HepG2 (cell line): ENCODE measurements at regions not wholly inside any gene's neighbourhood (a gene's known extent, or its start where the extent isn't known, plus 50 kb on each side); places are given as distances from the start of the nearest gene placed in this dataset.

Experiments
- ATAC-seq: fragments of 200-7000 bp; cut with Tn5 transposase; 3 replicates; pipeline ENCODE4 v1.9.1; 2020; ENCODE audit warnings: mild to moderate bottlenecking, moderate library complexity
- BruUV-seq: library from RNA; stranded (reverse); fragments of 400-500 nt; replicated peaks from 2 replicates; lab custom pipeline; 2021; lab: Mats Ljungman, UMichigan
- CTCF ChIA-PET: fragments of 300-600 bp; formaldehyde crosslinking; extraction: SDS; loops from one replicate; lab custom pipeline; 2021; ENCODE audit warnings: low total read pairs, inconsistent platforms, low intra/inter-chr PET ratio; lab: Yijun Ruan, JAX
- POLR2A ChIA-PET: fragments of 350-600 bp; sonication (Branson Sonifier 250); formaldehyde crosslinking; loops from one replicate; lab custom pipeline; 2020; ENCODE audit warnings: antibody characterized with exemption, inconsistent platforms; lab: Yijun Ruan, JAX
- DNase-seq: peaks from one replicate; pipeline ENCODE4 v3.0.0-alpha.2; 2015; ENCODE audit warnings: low spot score
- FAIRE-seq: peaks from 3 replicates; lab custom pipeline; 2011; peaks lifted over from hg19 to GRCh38; lab: Jason Lieb, UNC
- H2AFZ ChIP-seq: one replicate; pipeline ENCODE4 v1.6.1; 2011; ENCODE audit warnings: low read length, inconsistent platforms
- H3K27ac ChIP-seq: fragments of 300-600 bp; 3 replicates; pipeline ENCODE4 v1.8.0; 2011; ENCODE audit warnings: mixed run types, mild to moderate bottlenecking, mixed read lengths, low read length, inconsistent platforms; ENCODE audit not compliant: insufficient read depth; ENCODE audit errors: extremely low read length
- H3K27me3 ChIP-seq, 2 experiments: fragments of 200-600 bp in 1 of 2; 2 replicates in 1 of 2; 3 replicates in 1 of 2; pipeline versions ENCODE4 v1.6.0 to v1.8.0; 2011; ENCODE audit warnings: low read length in 2 of 2, mild to moderate bottlenecking in 2 of 2, moderate library complexity in 2 of 2, inconsistent platforms in 1 of 2; ENCODE audit not compliant: insufficient read depth in 2 of 2, control insufficient read depth in 1 of 2
- H3K36me3 ChIP-seq, 2 experiments: fragments of 200-600 bp in 1 of 2; replicated peaks in 1 of 2; 2 replicates in 1 of 2; 3 replicates in 1 of 2; pipeline versions ENCODE4 v1.5.1 to v1.8.0; 2011; ENCODE audit warnings: low read length in 2 of 2, inconsistent platforms in 1 of 2; ENCODE audit not compliant: insufficient read depth in 2 of 2, control insufficient read depth in 1 of 2
- H3K4me1 ChIP-seq: 2 replicates; pipeline ENCODE4 v1.5.1; 2012; ENCODE audit warnings: low read length, inconsistent platforms; ENCODE audit not compliant: insufficient read depth
- H3K4me2 ChIP-seq: 2 replicates; pipeline ENCODE4 v1.6.0; 2011; ENCODE audit warnings: low read depth, low read length, inconsistent platforms
- H3K4me3 ChIP-seq, 3 experiments: fragments of 200-600 bp in 1 of 3; sonication (generic), shearing (Covaris generic) in 1 of 3; replicated peaks in 1 of 3; 2 replicates each; pipeline ENCODE4 v1.5.1; 2011 to 2016; ENCODE audit warnings: low read length in 3 of 3, inconsistent platforms in 2 of 3, low read depth in 2 of 3, mild to moderate bottlenecking in 2 of 3, control low read depth in 1 of 3, mixed read lengths in 1 of 3; ENCODE audit not compliant: insufficient read depth in 1 of 3
- H3K79me2 ChIP-seq: one replicate; pipeline ENCODE4 v1.6.1; 2011; ENCODE audit warnings: low read length, inconsistent platforms; ENCODE audit not compliant: insufficient read depth
- H3K9ac ChIP-seq: 2 replicates; pipeline ENCODE4 v1.6.0; 2011; ENCODE audit warnings: mild to moderate bottlenecking, low read depth, low read length, inconsistent platforms; ENCODE audit not compliant: insufficient read depth
- H3K9me3 ChIP-seq: 2 replicates; pipeline ENCODE4 v1.5.1; 2012; ENCODE audit warnings: mild to moderate bottlenecking, low read length
- H4K20me1 ChIP-seq: 2 replicates; pipeline ENCODE4 v1.6.0; 2011; ENCODE audit warnings: inconsistent platforms, mild to moderate bottlenecking, low read length, moderate library complexity; ENCODE audit not compliant: insufficient read depth
- ARID2 ChIP-seq: sonication (generic); formaldehyde crosslinking; IDR thresholded peaks from 2 replicates; pipeline ENCODE4 v1.8.1; 2022; ENCODE audit warnings: mild to moderate bottlenecking, missing genetic modification reagents, borderline replicate concordance
- ASH2L ChIP-seq: fragments of 300-600, 200-600 bp; sonication (generic); IDR thresholded peaks from 2 replicates; pipeline ENCODE4 v1.7.0; 2017; ENCODE audit warnings: low read depth, mild to moderate bottlenecking, moderate library complexity, mixed read lengths, low read length; ENCODE audit not compliant: insufficient read length
- HNF1A ChIP-seq, 2 experiments: sonication (generic) in 1 of 2; formaldehyde crosslinking in 1 of 2; IDR thresholded peaks; 2 replicates each; pipeline versions ENCODE4 v1.4.0 to v1.6.1; 2016 to 2020; ENCODE audit warnings: borderline replicate concordance in 1 of 2, low read depth in 1 of 2, mild to moderate bottlenecking in 1 of 2, missing genetic modification reagents in 1 of 2
- HNF4G ChIP-seq, 2 experiments: sonication (generic) in 1 of 2; formaldehyde crosslinking in 1 of 2; IDR thresholded peaks; 2 replicates each; pipeline versions ENCODE4 v1.4.0 to v1.6.1; 2011 to 2020; ENCODE audit warnings: borderline replicate concordance in 2 of 2, low read depth in 2 of 2, mild to moderate bottlenecking in 2 of 2, low read length in 1 of 2, missing genetic modification reagents in 1 of 2, moderate library complexity in 1 of 2
- MED8 ChIP-seq: sonication (generic); formaldehyde crosslinking; IDR thresholded peaks from 2 replicates; pipeline ENCODE4 v1.8.1; 2023; ENCODE audit warnings: mild to moderate bottlenecking, missing genetic modification reagents; ENCODE audit not compliant: insufficient replicate concordance
- TSC22D2 ChIP-seq: sonication (generic); formaldehyde crosslinking; IDR thresholded peaks from 2 replicates; pipeline ENCODE4 v1.5.1; 2020; ENCODE audit warnings: missing genetic modification reagents, mild to moderate bottlenecking, borderline replicate concordance
- ZBTB49 ChIP-seq: sonication (generic); formaldehyde crosslinking; IDR thresholded peaks from 2 replicates; pipeline ENCODE4 v1.4.0; 2020; ENCODE audit warnings: missing genetic modification reagents, borderline replicate concordance
- ZNF333 ChIP-seq: sonication (generic); formaldehyde crosslinking; IDR thresholded peaks from 2 replicates; pipeline ENCODE4 v1.4.0; 2020; ENCODE audit warnings: mild to moderate bottlenecking, missing genetic modification reagents, borderline replicate concordance
- ZNF660 ChIP-seq: sonication (generic); formaldehyde crosslinking; IDR thresholded peaks from 2 replicates; pipeline ENCODE4 v1.5.1; 2020; ENCODE audit warnings: mild to moderate bottlenecking, low read depth, missing genetic modification reagents, borderline replicate concordance
- ZNF749 ChIP-seq: sonication (generic); formaldehyde crosslinking; IDR thresholded peaks from 2 replicates; pipeline ENCODE4 v1.8.0; 2022; ENCODE audit warnings: mild to moderate bottlenecking, missing genetic modification reagents, moderate library complexity, borderline replicate concordance
- ZNF780A ChIP-seq: sonication (generic); formaldehyde crosslinking; IDR thresholded peaks from 2 replicates; pipeline ENCODE4 v1.8.0; 2022; ENCODE audit warnings: mild to moderate bottlenecking, missing genetic modification reagents, moderate library complexity
- WGBS: methylation state at CpG from one replicate; pipeline ENCODE4 v1.1.6; 2017; ENCODE audit warnings: low lambda C conversion rate; 5-methylcytosine and 5-hydroxymethylcytosine counted together
- in situ Hi-C: cut with HindIII; loops from 2 replicates; pipeline ENCODE4 v1.10.0; 2017; ENCODE audit warnings: low pct_unique_long_range_greater_than_20kb; ENCODE audit not compliant: extremely low pct_ligation_motif_present
- intact Hi-C: fragments of 100-400 bp; cut with micrococcal nuclease; formaldehyde crosslinking; loops from one replicate; pipeline ENCODE4 v1.10.0; 2022; ENCODE audit not compliant: unreplicated experiment
- TF ChIP-seq, protein P1 (sequence below): IDR thresholded peaks from 2 replicates; pipeline ENCODE4 v1.6.1; 2012; ENCODE audit warnings: inconsistent platforms

- no peak for TF ChIP-seq ZBTB49 (CRISPR knock-in tag)
- TF ChIP-seq ZNF333 (CRISPR knock-in tag): no peak
- no peak for TF ChIP-seq HNF4G (IDR thresholded peaks at IDR 0.05; ENCODE audit: borderline replicate concordance, low read depth, low read length)
- TF ChIP-seq HNF4G (CRISPR knock-in tag; IDR thresholded peaks at IDR 0.05; ENCODE audit: borderline replicate concordance, low read depth): no peak
- TF ChIP-seq TSC22D2 (CRISPR knock-in tag): no peak
- TF ChIP-seq ZNF749 (CRISPR knock-in tag): no peak
Measured at GRCh38 chr11:86153439-86153838, 84.6 kb upstream of the PICALM start (continued).

GRCh38 chr11:86152901-86153300, 84.0 kb upstream of the PICALM start:
- no peak overlapping the region for H2AFZ ChIP-seq
- DNase-seq: no peak
- H3K79me2 ChIP-seq: no peaks in the 10 kb centered on the region
- no peak for FAIRE-seq
- ChIA-PET POLR2A (no interaction called here), CTCF (no interaction called here)
- BruUV-seq: no TSS peak
- H3K36me3 ChIP-seq: no peaks in the 10 kb centered on the region
- in situ Hi-C loops: no loop called here
- 88% methylated on average over 2 of the region's 2 CpGs for WGBS
- H3K27me3 ChIP-seq: no peaks in the 10 kb centered on the region
- H3K4me1 ChIP-seq: 0 out of 2 replicates have a peak, but pooled peaks cover 8% of the 10 kb centered on the region
- H3K4me3 ChIP-seq: no peak overlapping the region
- no peaks in the 10 kb centered on the region for H3K9me3 ChIP-seq
- no peak for ATAC-seq
- no peaks in the 10 kb centered on the region for H4K20me1 ChIP-seq
- H3K4me2 ChIP-seq: no peak overlapping the region
- intact Hi-C loops: no loop called here
- H3K27ac ChIP-seq: no peak overlapping the region
- no peak overlapping the region for H3K9ac ChIP-seq
- TF ChIP-seq HNF1A (IDR thresholded peaks at IDR 0.05; ENCODE audit: low read depth): no peak
- no peak for TF ChIP-seq HNF1A (CRISPR knock-in tag; IDR thresholded peaks at IDR 0.05; ENCODE audit: borderline replicate concordance)
- no peak for TF ChIP-seq ZNF660
- TF ChIP-seq ARID2 (CRISPR knock-in tag): no peak
- TF ChIP-seq ASH2L: no peak
- no peak for TF ChIP-seq MED8 (CRISPR knock-in tag)
- TF ChIP-seq ZNF780A (CRISPR knock-in tag): no peak
- TF ChIP-seq, protein P1, sequence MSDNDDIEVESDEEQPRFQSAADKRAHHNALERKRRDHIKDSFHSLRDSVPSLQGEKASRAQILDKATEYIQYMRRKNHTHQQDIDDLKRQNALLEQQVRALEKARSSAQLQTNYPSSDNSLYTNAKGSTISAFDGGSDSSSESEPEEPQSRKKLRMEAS: no peak
